GM21825 (cell line): ENCODE measurements at regions not wholly inside any gene's neighbourhood (a gene's known extent, or its start where the extent isn't known, plus 50 kb on each side); places are given as distances from the start of the nearest gene placed in this dataset.

Source experiments
- ATAC-seq: cut with Tn5 transposase; IDR thresholded peaks from one replicate; pipeline ENCODE4 v1.9.1; 2021; ENCODE audit warnings: mild to moderate bottlenecking, moderate library complexity; ENCODE audit not compliant: unreplicated experiment

DNA sequence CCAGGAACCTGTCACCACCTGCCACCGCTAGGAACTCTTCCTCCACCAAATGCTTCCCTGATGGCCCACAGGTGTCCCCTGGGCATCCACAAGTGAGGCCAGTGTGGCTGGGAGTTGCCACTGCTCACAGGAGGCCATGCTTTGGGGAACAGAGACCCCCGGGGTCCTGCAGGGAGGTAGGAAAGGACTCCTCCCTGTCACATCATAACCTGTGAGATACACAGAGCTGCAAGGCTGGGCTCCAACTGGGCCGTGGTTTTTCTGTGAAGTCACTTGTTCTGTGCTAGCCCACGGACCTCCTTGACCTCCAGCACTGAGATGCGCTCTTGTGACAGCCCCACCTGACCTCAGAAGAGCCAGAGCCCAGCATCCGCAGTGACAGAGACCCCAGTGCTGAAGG is 311.2 kb downstream of the C16orf95 start:
- no peak for ATAC-seq

DNA sequence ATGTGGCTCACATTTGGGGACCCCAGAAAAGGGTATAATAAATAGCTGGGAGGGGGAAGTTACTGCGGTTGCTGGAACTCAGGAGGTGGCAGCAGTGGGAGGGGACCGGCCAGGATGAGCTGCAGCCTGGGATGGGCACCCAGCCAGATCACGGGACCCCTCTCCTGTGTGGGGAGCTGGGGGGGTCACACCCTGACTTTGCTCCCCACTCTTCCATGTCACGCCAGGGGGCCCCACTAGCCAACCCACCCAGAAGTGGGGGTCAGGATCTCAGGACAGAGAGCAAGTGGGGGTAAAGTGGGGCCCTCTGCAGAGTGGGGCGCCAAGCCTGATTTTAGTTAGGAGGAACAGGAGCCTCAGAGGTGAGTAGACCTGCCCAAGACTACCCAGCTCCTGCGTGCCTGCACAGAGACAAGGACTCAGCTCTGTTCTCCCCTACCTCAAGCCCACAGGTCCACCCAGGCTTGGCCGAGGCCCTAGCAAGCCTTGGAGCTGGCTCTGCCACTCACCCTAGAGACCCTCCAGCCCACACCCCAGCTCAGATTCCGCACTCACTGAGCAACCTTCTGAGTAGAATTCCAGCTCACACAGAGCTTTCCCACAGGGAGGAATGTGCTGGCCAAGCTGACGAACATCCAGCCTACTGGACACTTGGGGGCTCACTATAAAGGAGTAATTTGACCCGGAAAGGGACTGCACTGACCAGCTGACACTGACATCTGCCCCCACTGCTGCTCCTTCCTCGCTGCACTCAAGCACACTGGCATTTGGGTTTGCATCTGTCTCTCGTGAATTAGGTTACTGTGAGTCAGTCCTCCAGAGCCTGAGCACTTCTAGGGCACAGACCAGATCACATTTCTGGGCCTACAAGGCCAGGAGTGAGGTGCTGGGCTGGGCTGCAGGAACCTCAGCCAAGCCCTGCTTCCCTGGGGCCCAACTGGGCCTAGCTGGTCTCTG is 310.1 kb downstream of the C16orf95 start:
- ATAC-seq: no peak

DNA sequence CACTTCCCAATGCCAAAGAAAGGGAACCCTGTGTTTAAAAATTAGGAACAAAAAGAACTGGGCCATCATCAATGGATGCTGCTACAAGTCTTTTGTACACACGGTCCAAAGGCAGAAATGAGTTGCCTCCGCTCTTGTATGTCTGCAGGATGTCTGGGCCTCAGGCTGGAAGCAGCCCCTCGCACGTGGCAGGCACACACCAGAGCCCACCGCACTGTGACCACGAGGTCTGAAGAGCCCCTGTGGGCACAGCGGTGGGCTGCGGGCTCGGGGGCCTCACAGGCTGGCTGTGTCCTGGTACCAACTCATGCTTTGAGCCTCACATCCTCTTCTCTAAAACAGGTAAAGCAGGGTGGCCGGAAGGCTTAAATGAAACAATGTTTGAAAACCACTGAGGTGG is 309.3 kb downstream of the C16orf95 start:
- ATAC-seq: no peak

DNA sequence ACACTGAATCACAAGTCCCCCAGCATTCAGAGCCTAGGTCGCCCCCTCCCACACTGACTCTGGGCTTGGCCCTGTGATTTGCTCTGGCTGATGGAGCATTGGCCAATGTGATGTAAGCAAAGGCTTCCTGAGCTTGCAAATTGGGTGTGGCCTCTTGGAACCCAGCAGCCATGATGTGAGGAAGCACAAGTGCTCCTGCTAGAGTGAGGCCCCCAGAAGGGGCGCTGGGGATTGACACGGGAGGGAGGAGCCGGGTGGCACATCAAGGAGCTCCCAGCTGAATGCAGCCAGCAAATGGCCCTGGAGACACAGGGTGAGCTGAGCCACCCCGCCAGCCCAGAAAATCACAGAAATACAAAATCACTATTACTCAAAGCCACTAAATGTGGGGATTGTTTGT is 308.5 kb downstream of the C16orf95 start:
- ATAC-seq: no peak

DNA sequence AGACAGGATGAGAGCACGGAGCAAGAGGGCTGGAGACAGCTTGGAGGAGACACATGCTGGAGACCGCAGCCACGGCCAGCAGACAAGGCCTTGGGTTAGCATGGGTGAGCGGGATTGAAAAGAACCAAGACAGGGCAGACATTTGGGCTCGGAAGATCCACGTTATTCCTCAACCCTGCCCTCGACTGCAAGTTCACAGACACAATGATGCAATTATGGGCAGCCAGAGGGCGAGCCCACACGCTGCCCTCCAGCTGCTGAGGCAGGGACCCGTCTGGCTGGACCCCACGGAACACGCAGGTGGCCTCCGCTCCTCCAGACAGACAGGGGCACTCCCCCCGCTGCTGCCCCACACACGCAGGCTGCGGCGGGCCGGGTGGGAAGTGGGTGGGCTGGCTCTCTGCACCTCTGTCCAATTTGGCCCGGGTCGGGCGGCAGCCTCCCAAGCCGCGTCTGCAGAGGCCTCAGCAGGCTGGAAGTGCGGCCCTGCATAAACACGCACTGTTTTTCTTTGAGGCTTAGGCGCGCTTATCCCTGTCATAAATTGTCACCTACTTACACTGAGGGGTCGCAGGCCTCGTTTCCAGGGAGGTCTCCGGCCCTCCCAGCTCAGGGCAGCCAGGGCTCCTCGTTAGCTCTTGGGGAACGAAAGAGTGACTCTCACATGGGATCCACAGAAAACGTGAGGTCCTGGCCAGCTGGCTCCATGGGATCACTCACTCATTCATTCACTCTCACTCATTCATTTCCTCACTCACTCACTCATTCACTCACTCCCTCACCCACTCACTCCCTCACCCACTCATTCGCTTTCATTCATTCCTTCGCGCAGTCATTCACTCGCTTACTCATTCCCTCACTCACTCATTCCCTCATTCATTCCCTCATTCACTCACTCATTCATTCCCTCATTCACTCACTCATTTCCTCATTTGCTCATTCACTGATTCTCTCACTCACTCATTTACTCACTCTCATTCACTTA is 303.9 kb downstream of the C16orf95 start:
- no peak for ATAC-seq

DNA sequence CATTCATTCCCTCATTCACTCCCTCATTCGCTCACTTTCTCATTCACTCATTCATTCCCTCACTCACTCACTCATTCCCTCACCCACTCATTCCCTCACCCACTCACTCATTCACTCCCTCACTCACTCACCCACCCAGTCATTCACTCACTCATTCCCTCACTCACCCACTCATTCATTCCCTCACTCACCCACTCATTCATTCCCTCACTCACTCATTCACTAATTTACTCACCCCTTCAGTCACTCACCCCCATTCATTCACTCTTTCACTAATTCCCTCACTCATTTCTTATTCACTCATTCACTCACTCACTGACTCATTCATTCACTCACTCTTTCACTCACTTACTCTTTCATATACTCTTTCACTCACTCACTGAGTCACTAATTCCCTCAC is 303.1 kb downstream of the C16orf95 start:
- ATAC-seq: no peak

DNA sequence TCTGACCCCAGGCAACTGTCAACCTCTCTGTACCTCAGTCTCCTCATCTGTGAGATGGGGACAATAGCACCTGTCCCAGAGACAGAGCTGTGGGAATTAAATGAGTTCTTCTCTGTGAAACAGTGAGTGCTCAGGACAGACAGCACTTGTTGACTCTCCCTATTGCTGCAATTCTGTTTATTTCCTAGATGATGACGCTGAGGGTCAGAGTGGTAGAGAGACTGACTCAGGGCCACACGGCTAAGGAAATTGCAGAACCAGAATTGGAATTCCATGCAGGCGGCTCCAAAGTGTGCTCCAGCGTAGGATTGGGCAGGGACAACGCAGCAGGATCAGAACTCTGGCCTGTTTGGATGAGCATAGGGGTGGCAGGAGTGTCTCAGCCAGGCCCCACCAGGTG is 302.2 kb downstream of the C16orf95 start:
- ATAC-seq: no peak

DNA sequence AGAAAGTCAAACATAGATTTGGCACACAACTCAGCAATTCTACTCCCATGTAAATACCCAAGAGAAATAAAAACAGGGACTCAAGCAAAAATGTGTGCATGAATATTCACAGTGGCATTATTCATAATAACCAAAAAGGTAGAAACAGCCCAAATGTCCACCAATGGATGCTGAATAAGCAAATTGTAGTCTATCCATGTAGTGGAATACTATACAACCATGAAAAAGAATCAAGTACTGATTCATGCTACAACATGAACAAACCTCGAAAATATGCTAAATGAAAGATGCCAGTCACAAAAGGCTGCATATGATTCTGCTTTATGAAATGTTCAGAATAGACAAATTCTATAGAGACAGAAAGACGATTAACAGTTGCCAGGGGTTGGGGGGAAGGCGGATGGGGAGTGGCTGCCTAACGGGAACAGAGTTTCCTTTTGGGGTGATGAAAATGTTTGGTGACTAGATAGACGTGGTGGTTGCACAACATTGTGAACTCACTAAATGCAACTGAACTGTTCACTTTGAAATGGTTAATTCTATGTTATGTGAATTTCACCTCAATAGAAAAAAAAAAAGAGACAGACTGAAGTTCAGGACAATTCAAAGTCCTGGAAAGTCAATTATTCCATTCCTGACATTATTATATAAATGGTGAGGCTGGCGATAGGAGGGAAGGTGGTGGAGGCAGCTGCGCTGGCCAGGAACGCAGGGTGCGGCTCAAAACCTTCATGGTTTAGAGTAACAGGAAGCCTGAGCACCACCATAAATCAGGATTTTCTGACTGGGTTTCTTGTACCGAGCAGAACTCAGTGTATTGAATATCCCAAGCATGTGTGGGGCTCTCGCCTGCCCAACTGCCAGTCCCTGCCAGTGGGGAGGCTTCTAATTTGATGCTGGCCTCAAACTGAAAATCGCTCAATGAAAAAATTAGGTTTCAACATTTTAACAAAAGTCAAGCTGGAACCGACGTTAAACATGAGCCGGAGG is 300.9 kb downstream of the C16orf95 start:
- ATAC-seq: no peak

DNA sequence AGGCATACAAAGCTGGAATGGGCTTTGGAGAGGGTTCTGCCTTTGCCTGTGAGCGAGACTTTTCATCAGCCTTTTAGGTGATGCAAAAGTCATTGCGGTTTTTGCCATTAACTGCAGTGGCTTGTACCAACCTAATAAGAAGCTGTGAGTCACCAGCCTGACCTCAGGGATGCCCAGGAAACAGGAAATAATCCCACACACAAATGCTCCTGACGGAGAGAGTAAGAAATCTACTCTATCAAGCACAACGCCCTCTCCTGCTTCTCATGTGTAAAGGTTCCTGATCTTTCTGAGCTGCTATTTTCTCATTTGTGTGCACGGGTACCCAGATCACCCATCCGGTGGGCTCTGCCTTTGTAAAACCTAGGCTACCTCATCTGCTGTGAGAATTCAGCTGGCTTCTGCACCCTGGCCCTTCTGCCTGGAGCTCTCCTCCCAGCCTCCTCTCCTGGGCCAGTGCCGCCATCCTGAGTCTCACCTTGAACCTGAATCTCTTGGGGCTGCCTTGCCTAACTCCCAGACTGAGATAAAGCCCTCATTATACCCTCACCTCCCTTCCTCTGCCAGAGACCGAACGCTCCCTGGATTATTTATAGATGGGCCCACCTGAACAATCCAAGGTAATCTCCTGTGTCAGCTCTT is 299.7 kb downstream of the C16orf95 start:
- ATAC-seq: no peak

DNA sequence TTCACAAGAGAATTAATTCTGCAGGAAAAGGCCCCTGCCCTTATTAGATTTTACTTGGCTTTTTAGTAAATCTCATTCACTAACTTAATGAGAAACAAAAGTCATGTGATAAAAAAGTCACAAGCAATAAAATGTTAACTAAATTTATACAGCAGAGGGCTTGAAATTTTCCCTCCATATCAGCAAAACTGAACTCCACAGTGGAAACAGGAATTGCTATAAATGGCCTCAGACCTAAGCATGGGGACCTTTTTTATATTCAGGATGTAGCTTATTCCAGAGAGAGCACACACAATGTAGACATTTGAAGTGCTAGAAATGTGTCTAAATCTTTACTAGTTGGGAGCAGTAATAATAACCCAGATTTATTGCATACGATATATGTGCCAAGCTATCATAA is 291.5 kb downstream of the C16orf95 start:
- ATAC-seq: no peak

DNA sequence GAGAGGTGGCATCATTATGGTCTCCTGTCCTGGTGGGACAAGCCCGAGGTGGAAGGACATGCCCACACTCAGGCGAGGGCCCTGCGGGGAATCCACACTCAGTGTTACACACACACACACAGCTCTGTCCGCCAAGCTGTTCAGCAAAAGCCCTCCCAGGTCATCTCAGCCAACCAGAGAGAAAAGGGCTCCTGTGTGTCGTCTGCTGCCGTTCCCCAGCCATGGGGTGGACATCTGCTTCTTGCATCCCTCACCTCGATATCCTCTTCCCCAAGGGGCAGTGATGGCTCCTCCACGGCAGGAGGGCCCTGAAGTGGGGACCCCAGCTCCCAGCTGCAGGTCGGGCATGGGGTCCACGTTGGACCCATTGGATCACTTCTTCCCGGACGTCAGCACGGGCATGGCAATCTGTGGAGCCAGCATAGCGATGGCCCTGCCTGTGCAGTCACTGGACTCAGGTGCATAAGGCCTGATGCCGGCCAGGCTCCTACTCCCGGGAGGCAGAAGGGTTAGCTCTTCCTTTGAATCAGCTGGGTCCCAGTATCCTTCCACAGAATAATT is 290.1 kb downstream of the C16orf95 start:
- no peak for ATAC-seq

DNA sequence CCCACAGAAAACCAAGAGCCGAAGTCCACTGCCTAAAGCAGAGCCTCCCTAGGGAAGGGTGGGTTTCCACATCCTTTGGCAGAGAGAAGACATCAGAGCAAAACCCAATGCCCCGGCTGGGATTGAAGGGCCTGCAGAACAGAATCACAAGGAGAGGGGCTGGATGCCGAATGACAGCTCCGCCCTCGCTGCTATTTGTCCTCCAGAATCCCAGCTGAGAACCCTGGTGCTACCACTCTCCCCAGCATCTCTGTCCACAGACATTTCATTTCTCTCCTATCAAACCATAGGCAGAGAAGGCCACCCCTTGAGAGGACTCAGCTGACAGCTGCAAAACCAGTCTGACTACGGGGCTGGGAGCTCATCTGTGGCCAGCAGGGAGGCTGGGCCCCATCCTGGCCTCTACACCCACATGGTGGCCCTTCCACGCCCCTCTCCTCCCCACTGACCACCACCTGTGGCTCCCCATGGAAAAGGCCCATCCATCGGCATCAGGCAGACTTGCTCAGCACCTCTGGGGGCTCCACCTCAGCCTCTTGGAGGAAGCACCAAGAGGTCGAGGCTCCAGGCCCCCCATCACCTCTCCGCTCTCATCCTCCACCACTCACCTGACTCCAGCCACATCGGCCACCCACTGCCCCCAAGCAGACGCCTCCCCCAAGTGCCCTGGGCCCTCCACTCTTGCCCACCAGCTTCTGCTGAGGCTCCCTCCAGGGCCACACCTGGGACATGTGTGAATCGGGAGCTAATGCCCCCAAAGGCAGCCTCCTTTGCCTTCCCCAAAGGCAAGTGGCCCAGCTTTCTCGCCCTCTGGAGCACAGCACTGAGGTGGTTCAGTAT is 288.5 kb downstream of the C16orf95 start:
- ATAC-seq: no peak

DNA sequence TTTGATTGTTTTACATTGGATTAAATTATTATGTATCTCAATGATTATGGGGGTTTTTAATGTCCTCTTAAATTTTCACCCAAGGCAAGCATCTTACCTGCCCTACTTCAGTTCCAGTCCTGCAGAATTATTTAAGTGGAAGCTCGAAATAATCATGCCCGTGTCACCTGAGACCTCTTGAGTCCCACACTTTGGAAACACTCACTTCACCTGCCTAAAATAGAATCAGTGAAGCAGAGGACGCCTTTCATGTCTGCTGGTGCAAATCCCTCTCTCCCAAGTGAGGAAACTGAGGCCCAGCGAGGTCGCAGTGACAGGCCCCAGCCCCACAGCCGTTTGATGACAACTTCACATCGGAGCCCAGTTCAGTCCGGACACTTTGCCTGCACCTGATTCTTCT is 284.6 kb downstream of the C16orf95 start:
- ATAC-seq: no peak

DNA sequence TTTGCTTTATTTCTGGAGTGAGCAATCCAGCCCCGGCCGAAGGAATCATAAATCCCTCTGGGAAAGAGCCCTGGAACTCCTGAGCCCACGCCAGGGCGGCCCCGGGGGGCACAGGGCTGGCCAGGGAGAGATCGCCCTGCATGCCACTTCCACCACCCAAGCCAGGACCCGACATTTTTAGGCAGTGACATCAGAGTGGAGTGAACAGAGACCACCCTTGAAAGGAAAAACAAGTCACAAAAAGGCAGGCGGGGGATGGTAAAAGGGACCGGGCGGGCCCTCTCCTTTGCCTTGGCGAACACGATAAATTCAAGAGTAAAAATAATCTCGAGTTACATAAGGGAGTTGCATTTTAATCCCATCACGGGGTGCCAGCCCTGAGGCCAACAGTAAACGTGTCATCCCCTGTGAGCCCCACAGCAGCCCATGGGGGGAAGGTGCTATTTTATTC is 284.1 kb downstream of the C16orf95 start:
- no peak for ATAC-seq

DNA sequence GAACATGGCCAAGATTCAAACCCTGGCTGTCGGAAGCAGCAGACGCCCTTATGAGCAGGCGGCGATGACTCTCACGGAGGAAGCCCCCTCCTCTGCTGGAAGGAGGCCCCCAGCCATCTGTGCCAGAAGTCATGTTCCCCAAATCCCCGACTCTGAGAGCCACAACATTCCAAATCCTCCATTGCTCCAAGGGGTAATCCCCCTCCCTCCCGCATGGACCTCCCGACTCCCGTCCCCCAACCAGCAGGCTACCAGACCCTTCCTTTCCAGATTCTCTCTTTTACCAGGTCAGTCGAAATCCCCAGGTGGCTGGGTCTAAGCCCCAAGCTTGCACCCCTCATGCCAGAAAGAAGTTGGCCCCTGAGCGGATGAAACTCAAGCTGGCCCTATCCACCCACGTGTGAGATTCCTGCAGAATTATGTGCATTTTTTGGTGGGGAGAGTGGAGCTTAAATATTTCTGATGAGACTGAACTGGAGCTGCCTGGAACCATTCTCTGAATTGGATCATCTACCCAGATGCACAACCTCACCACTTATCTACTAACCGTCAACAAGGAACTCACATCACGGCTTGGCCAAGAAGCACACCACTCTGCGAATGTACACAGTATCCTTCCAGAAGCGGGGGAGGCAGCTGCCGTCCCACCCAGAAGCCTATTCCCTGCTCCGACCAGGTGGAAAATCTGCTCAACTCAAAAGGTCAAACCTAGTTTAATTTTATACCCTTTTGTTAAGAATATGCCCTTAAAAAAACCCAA is 283.5 kb downstream of the C16orf95 start:
- no peak for ATAC-seq

DNA sequence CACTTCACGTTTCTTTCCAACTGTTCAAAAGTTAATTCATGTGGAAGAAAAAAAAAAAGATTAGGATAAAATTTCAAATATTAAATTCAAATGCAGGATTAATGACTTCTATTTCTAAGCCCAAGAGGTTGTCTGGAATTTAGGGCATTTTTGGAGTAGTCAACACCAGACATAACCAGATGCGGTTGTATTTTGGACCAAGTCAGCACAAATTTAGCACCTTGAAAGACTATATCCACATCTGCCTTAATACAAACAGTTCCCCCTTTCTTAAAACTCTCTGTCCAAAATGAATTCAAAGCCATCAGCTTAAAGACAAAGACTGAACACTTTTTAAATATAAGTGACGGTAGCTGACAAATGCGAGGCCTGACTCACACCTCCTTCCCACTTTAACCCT is 282.9 kb downstream of the C16orf95 start:
- no peak for ATAC-seq

DNA sequence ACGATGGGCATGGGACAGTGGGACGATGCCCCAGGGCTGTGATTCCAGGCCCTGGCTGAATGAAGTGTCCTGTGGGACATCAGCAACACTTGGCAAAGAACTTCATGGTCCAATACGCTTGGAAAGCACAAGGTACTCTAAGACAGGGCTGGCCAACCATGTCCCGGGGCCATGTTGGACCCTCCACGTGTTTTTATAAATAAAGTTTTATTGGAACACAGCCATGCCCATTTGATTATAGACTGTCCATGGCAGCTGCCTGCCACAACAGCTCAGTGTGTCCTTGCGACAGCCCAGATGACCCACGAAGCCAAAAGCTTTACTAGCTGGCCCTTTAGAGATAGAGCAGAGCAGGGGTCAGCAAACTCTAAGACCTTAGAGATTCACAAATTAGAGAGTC is 282.1 kb downstream of the C16orf95 start:
- no peak for ATAC-seq

DNA sequence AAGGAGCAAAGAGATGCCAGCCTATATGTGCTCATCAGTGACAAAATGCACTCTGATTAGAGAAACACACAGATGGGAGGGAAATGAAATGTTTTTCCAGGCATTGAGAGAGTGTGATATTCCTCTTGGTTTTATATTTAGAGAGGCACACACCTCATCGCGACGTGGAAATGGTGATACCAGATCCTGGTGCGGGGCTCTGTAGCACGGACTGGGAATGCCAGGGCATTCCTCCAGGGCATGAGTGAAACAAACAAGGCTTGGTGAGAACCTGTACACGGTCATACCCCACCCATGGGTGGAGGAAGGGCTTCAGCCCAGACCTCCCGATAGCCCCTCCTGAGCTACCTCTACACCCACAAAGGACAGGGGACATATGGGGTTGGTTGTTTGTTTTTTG is 280.2 kb downstream of the C16orf95 start:
- no peak for ATAC-seq
